Spleen (tissue), 11 donors: ENCODE measurements at regions not wholly inside any gene's neighbourhood (a gene's known extent, or its start where the extent isn't known, plus 50 kb on each side); places are given as distances from the start of the nearest gene placed in this dataset.

ENCODE experiments used
- DNase-seq: peaks from one replicate; pipeline ENCODE4 v3.0.0-alpha.2; 2020
- H3K27ac ChIP-seq, 8 donors: fragments of 200-600 bp; sonication (generic) in 7 of 8; 1 replicate in 4 of 8; 2 replicates in 4 of 8; pipeline versions ENCODE4 v1.5.0 to v1.8.0; 2016 to 2021; ENCODE audit warnings: inconsistent platforms in 4 of 8, mild to moderate bottlenecking in 4 of 8, moderate library complexity in 1 of 8
- H3K27me3 ChIP-seq, 7 donors: fragments of 200-600 bp; sonication (generic) in 6 of 7; replicated peaks in 1 of 7; 1 replicate in 4 of 7; 2 replicates in 3 of 7; pipeline versions ENCODE4 v1.5.0 to v1.8.0; 2016 to 2021; ENCODE audit warnings: inconsistent platforms in 3 of 7, mild to moderate bottlenecking in 1 of 7
- H3K36me3 ChIP-seq, 6 donors: fragments of 200-600 bp; sonication (generic) in 5 of 6; 1 replicate in 4 of 6; 2 replicates in 2 of 6; pipeline versions ENCODE4 v1.5.0 to v1.8.0; 2016 to 2021; ENCODE audit warnings: inconsistent platforms in 2 of 6
- H3K4me1 ChIP-seq, 6 donors: fragments of 200-600 bp; sonication (generic) in 5 of 6; 1 replicate in 3 of 6; 2 replicates in 3 of 6; pipeline versions ENCODE4 v1.5.0 to v1.8.0; 2016 to 2021; ENCODE audit warnings: inconsistent platforms in 3 of 6
- H3K4me3 ChIP-seq, 8 donors: fragments of 200-600 bp; sonication (generic) in 7 of 8; 1 replicate in 4 of 8; 2 replicates in 4 of 8; pipeline versions ENCODE4 v1.5.0 to v1.8.0; 2016 to 2021; ENCODE audit warnings: inconsistent platforms in 4 of 8, mild to moderate bottlenecking in 4 of 8, moderate library complexity in 2 of 8
- H3K9me3 ChIP-seq, 8 donors: fragments of 200-600 bp; sonication (generic) in 7 of 8; 1 replicate in 4 of 8; 2 replicates in 4 of 8; pipeline versions ENCODE4 v1.5.0 to v1.8.0; 2016 to 2021; ENCODE audit warnings: inconsistent platforms in 4 of 8
- CTCF ChIP-seq, 11 experiments: fragments of 200-600 bp in 7 of 11; fragments of 450-650 bp in 4 of 11; sonication (generic) in 4 of 11; IDR thresholded peaks in 8 of 11; conservative IDR thresholded peaks in 3 of 11; 1 replicate in 7 of 11; 2 replicates in 4 of 11; pipeline versions ENCODE4 v1.4.0 to v1.8.0; 2016 to 2021; ENCODE audit warnings: antibody characterized with exemption in 11 of 11, inconsistent platforms in 4 of 11, mild to moderate bottlenecking in 1 of 11
- POLR2A ChIP-seq, 3 donors: fragments of 450-650 bp; IDR thresholded peaks; one replicate each; pipeline ENCODE4 v1.5.1; 2017; ENCODE audit warnings: antibody characterized with exemption in 3 of 3, mild to moderate bottlenecking in 1 of 3
- POLR2AphosphoS5 ChIP-seq, 3 donors: sonication (generic); formaldehyde crosslinking; IDR thresholded peaks; one replicate each; pipeline ENCODE4 v1.5.1; 2017; ENCODE audit warnings: antibody characterized with exemption in 3 of 3
- WGBS, 5 donors: extraction: QIAGEN DNeasy Blood & Tissue Kit in 3 of 5; methylation state at CpG; one replicate each; pipeline versions ENCODE4 v1.1.5 to v1.1.7; 2013 to 2018; 5-methylcytosine and 5-hydroxymethylcytosine counted together
- intact Hi-C: fragments of 100-400 bp; cut with DNase I; formaldehyde crosslinking; loops from one replicate; pipeline ENCODE4 v1.15.0; 2023; ENCODE audit warnings: low total_unique reads
- small RNA-seq, 4 donors: library from RNA; depleted of rRNA; stranded (forward); fragments of <200 nt; gene quantifications; one replicate each; pipeline ENCODE3, GENCODE V24; 2016
- donor health status: healthy with polysubstance abuse.
- donor health status: DM: no; HTN: no; CAD: no; lungs with moderate emphysema.
- donor health status: DM: no; HTN: no; CAD: no.
- donor health status: Bipolar disorder and iron deficiency.
- donor health status: healthy.
- donor health status: DM: no; HTN: no; CAD: no.
- donor health status: DM: yes; HTN: yes; CAD: no.

- H3K9me3 ChIP-seq = peaks cover 0 to 6% (median 0%) of the 10 kb centered on the region in 8 donors
- DNase-seq = no peak
- H3K36me3 ChIP-seq = no peaks in the 10 kb centered on the region
- H3K27ac ChIP-seq = no peak overlapping the region
- H3K4me3 ChIP-seq = no peak overlapping the region
- peaks cover 0 to 3% (median 0%) of the 10 kb centered on the region in 6 donors for H3K4me1 ChIP-seq
- WGBS, 5 donors = 76 to 91% (median 86%) methylated on average over 6 of the region's 6 CpGs
- intact Hi-C loops = no loop called here
- TF ChIP-seq POLR2A (IDR thresholded peaks at IDR 0.05) (no peak), CTCF (IDR thresholded peaks at IDR 0.05 in 8 of 11, conservative IDR thresholded peaks at IDR 0.05 in 3 of 11) (no peak), POLR2AphosphoS5 (IDR thresholded peaks at IDR 0.05) (no peak)
- H3K27me3 ChIP-seq = no peaks in the 10 kb centered on the region
These were observed 53.1 kb upstream of the GNG2 start for GRCh38 chr14:51807356-51807755.

Small RNAs in the stretch of these regions (small RNA-seq; reads per million reads assigned to genes)
- 0 reads per million in 4 donors for gene AL079307.3
